ENCODE measurements at regions not wholly inside any gene's neighbourhood (a gene's known extent, or its start where the extent isn't known, plus 50 kb on each side); places are given as distances from the start of the nearest gene placed in this dataset.
"Not testable (repeated sequence)": the region's sequence is repeated elsewhere in the genome, so short reads cannot be mapped to it uniquely, and the experiment has no call there.

GRCh38 chr18:21963336-21963735, 206.1 kb upstream of the GATA6 start:
- Histone ChIP-seq H3K4me1 (ENCODE audit: control insufficient read depth in 1 of 2, insufficient read depth in 2 of 2, low read length in 2 of 2) (peaks cover 0 to 3% of the 10 kb centered on the region in 2 donors), H3K27ac (ENCODE audit: low read length) (no peak overlapping the region), H3K36me3 (ENCODE audit: control insufficient read depth in 1 of 2, insufficient read depth in 2 of 2, low read length in 2 of 2) (no peaks in the 10 kb centered on the region), H3K27me3 (ENCODE audit: low read depth, low read length) (no peaks in the 10 kb centered on the region), H3K4me3 (ENCODE audit: low read depth in 1 of 2, low read length in 2 of 2) (no peak overlapping the region), H3K9me3 (ENCODE audit: control insufficient read depth in 1 of 2, low read length in 2 of 2) (no peaks in the 10 kb centered on the region)

GRCh38 chr18:21968338-21968737, 201.1 kb upstream of the GATA6 start:
- Histone ChIP-seq H3K4me1 (ENCODE audit: control insufficient read depth in 1 of 2, insufficient read depth in 2 of 2, low read length in 2 of 2) (no peaks in the 10 kb centered on the region), H3K27me3 (ENCODE audit: low read depth, low read length) (no peaks in the 10 kb centered on the region), H3K4me3 (ENCODE audit: low read depth in 1 of 2, low read length in 2 of 2) (no peak overlapping the region), H3K9me3 (ENCODE audit: control insufficient read depth in 1 of 2, low read length in 2 of 2) (no peaks in the 10 kb centered on the region), H3K27ac (ENCODE audit: low read length) (no peak overlapping the region), H3K36me3 (ENCODE audit: control insufficient read depth in 1 of 2, insufficient read depth in 2 of 2, low read length in 2 of 2) (no peaks in the 10 kb centered on the region)

- H3K4me1 ChIP-seq (ENCODE audit: control insufficient read depth in 1 of 2, insufficient read depth in 2 of 2, low read length in 2 of 2): no peaks in the 10 kb centered on the region
- H3K27ac ChIP-seq (ENCODE audit: low read length): no peak overlapping the region
Observed at GRCh38 chr18:21972281-21972680, 197.1 kb upstream of the GATA6 start.

GRCh38 chr18:21975954-21976353, 193.4 kb upstream of the GATA6 start:
- H3K9me3 ChIP-seq (ENCODE audit: control insufficient read depth in 1 of 2, low read length in 2 of 2); H3K36me3 ChIP-seq (ENCODE audit: control insufficient read depth in 1 of 2, insufficient read depth in 2 of 2, low read length in 2 of 2); H3K4me1 ChIP-seq (ENCODE audit: control insufficient read depth in 1 of 2, insufficient read depth in 2 of 2, low read length in 2 of 2); H3K4me3 ChIP-seq (ENCODE audit: low read depth in 1 of 2, low read length in 2 of 2); H3K27me3 ChIP-seq (ENCODE audit: low read depth, low read length); H3K27ac ChIP-seq (ENCODE audit: low read length): not testable (repeated sequence)

More at GRCh38 chr18:21972281-21972680, 197.1 kb upstream of the GATA6 start:
- Histone ChIP-seq H3K27me3 (ENCODE audit: low read depth, low read length) (no peaks in the 10 kb centered on the region), H3K9me3 (ENCODE audit: control insufficient read depth in 1 of 2, low read length in 2 of 2) (no peaks in the 10 kb centered on the region), H3K4me3 (ENCODE audit: low read depth in 1 of 2, low read length in 2 of 2) (no peak overlapping the region), H3K36me3 (ENCODE audit: control insufficient read depth in 1 of 2, insufficient read depth in 2 of 2, low read length in 2 of 2) (no peaks in the 10 kb centered on the region)

GRCh38 chr18:21978546-21979170, 190.7 kb upstream of the GATA6 start:
- Histone ChIP-seq H3K4me3 (ENCODE audit: low read depth in 1 of 2, low read length in 2 of 2) (no peak overlapping the region), H3K27ac (ENCODE audit: low read length) (no peak overlapping the region), H3K9me3 (ENCODE audit: control insufficient read depth in 1 of 2, low read length in 2 of 2) (no peaks in the 10 kb centered on the region), H3K27me3 (ENCODE audit: low read depth, low read length) (no peaks in the 10 kb centered on the region), H3K4me1 (ENCODE audit: control insufficient read depth in 1 of 2, insufficient read depth in 2 of 2, low read length in 2 of 2) (no peaks in the 10 kb centered on the region), H3K36me3 (ENCODE audit: control insufficient read depth in 1 of 2, insufficient read depth in 2 of 2, low read length in 2 of 2) (no peaks in the 10 kb centered on the region)

GRCh38 chr18:21979171-21979560, 190.2 kb upstream of the GATA6 start:
- no peaks in the 10 kb centered on the region for H3K9me3 ChIP-seq (ENCODE audit: control insufficient read depth in 1 of 2, low read length in 2 of 2)
- H3K27me3 ChIP-seq (ENCODE audit: low read depth, low read length): no peaks in the 10 kb centered on the region
- H3K27ac ChIP-seq (ENCODE audit: low read length): no peak overlapping the region
- H3K4me1 ChIP-seq (ENCODE audit: control insufficient read depth in 1 of 2, insufficient read depth in 2 of 2, low read length in 2 of 2): no peaks in the 10 kb centered on the region
- H3K36me3 ChIP-seq (ENCODE audit: control insufficient read depth in 1 of 2, insufficient read depth in 2 of 2, low read length in 2 of 2): no peaks in the 10 kb centered on the region
- no peak overlapping the region for H3K4me3 ChIP-seq (ENCODE audit: low read depth in 1 of 2, low read length in 2 of 2)

- H3K9me3 ChIP-seq (ENCODE audit: control insufficient read depth in 1 of 2, low read length in 2 of 2): no peaks in the 10 kb centered on the region
- no peaks in the 10 kb centered on the region for H3K4me1 ChIP-seq (ENCODE audit: control insufficient read depth in 1 of 2, insufficient read depth in 2 of 2, low read length in 2 of 2)
- no peak overlapping the region for H3K27ac ChIP-seq (ENCODE audit: low read length)
- no peak overlapping the region for H3K4me3 ChIP-seq (ENCODE audit: low read depth in 1 of 2, low read length in 2 of 2)
- H3K36me3 ChIP-seq (ENCODE audit: control insufficient read depth in 1 of 2, insufficient read depth in 2 of 2, low read length in 2 of 2): no peaks in the 10 kb centered on the region
- H3K27me3 ChIP-seq (ENCODE audit: low read depth, low read length): no peaks in the 10 kb centered on the region
Observed at GRCh38 chr18:21979759-21980158, 189.6 kb upstream of the GATA6 start.

- Histone ChIP-seq H3K36me3 (ENCODE audit: control insufficient read depth in 1 of 2, insufficient read depth in 2 of 2, low read length in 2 of 2) (no peaks in the 10 kb centered on the region), H3K4me1 (ENCODE audit: control insufficient read depth in 1 of 2, insufficient read depth in 2 of 2, low read length in 2 of 2) (no peaks in the 10 kb centered on the region), H3K27me3 (ENCODE audit: low read depth, low read length) (no peaks in the 10 kb centered on the region), H3K4me3 (ENCODE audit: low read depth in 1 of 2, low read length in 2 of 2) (no peak overlapping the region), H3K9me3 (ENCODE audit: control insufficient read depth in 1 of 2, low read length in 2 of 2) (no peaks in the 10 kb centered on the region), H3K27ac (ENCODE audit: low read length) (no peak overlapping the region)
Observed at GRCh38 chr18:21980744-21981143, 188.6 kb upstream of the GATA6 start.

GRCh38 chr18:21981489-21981888, 187.9 kb upstream of the GATA6 start:
- H3K9me3 ChIP-seq (ENCODE audit: control insufficient read depth in 1 of 2, low read length in 2 of 2): not testable (repeated sequence)

GRCh38 chr18:21991081-21991534, 178.3 kb upstream of the GATA6 start:
- Histone ChIP-seq H3K4me3 (ENCODE audit: low read depth in 1 of 2, low read length in 2 of 2) (no peak overlapping the region), H3K27ac (ENCODE audit: low read length) (no peak overlapping the region), H3K9me3 (ENCODE audit: control insufficient read depth in 1 of 2, low read length in 2 of 2) (no peaks in the 10 kb centered on the region), H3K27me3 (ENCODE audit: low read depth, low read length) (no peaks in the 10 kb centered on the region), H3K36me3 (ENCODE audit: control insufficient read depth in 1 of 2, insufficient read depth in 2 of 2, low read length in 2 of 2) (no peaks in the 10 kb centered on the region), H3K4me1 (ENCODE audit: control insufficient read depth in 1 of 2, insufficient read depth in 2 of 2, low read length in 2 of 2) (peaks cover 0 to 2% of the 10 kb centered on the region in 2 donors)

More at GRCh38 chr18:21981489-21981888, 187.9 kb upstream of the GATA6 start:
- not testable (repeated sequence) for H3K4me3 ChIP-seq (ENCODE audit: low read depth in 1 of 2, low read length in 2 of 2); H3K4me1 ChIP-seq (ENCODE audit: control insufficient read depth in 1 of 2, insufficient read depth in 2 of 2, low read length in 2 of 2); H3K27me3 ChIP-seq (ENCODE audit: low read depth, low read length); H3K36me3 ChIP-seq (ENCODE audit: control insufficient read depth in 1 of 2, insufficient read depth in 2 of 2, low read length in 2 of 2); H3K27ac ChIP-seq (ENCODE audit: low read length)

GRCh38 chr18:21991886-21992285, 177.5 kb upstream of the GATA6 start:
- H3K9me3 ChIP-seq (ENCODE audit: control insufficient read depth in 1 of 2, low read length in 2 of 2): no peaks in the 10 kb centered on the region
- H3K27me3 ChIP-seq (ENCODE audit: low read depth, low read length): no peaks in the 10 kb centered on the region
- peaks cover 0 to 4% of the 10 kb centered on the region in 2 donors for H3K4me1 ChIP-seq (ENCODE audit: control insufficient read depth in 1 of 2, insufficient read depth in 2 of 2, low read length in 2 of 2)
- no peak overlapping the region for H3K4me3 ChIP-seq (ENCODE audit: low read depth in 1 of 2, low read length in 2 of 2)
- no peaks in the 10 kb centered on the region for H3K36me3 ChIP-seq (ENCODE audit: control insufficient read depth in 1 of 2, insufficient read depth in 2 of 2, low read length in 2 of 2)
- no peak overlapping the region for H3K27ac ChIP-seq (ENCODE audit: low read length)

- H3K4me3 ChIP-seq (ENCODE audit: low read depth in 1 of 2, low read length in 2 of 2): no peak overlapping the region
- H3K27ac ChIP-seq (ENCODE audit: low read length): no peak overlapping the region
- H3K36me3 ChIP-seq (ENCODE audit: control insufficient read depth in 1 of 2, insufficient read depth in 2 of 2, low read length in 2 of 2): no peaks in the 10 kb centered on the region
- H3K9me3 ChIP-seq (ENCODE audit: control insufficient read depth in 1 of 2, low read length in 2 of 2): no peaks in the 10 kb centered on the region
- H3K27me3 ChIP-seq (ENCODE audit: low read depth, low read length): no peaks in the 10 kb centered on the region
- H3K4me1 ChIP-seq (ENCODE audit: control insufficient read depth in 1 of 2, insufficient read depth in 2 of 2, low read length in 2 of 2): peaks cover 0 to 4% of the 10 kb centered on the region in 2 donors
Observed at GRCh38 chr18:21996351-21996826, 173.0 kb upstream of the GATA6 start.

All from muscle layer of duodenum (tissue), 2 donors.